Right renal pelvis (tissue), 4 donors: ENCODE measurements at regions not wholly inside any gene's neighbourhood (a gene's known extent, or its start where the extent isn't known, plus 50 kb on each side); places are given as distances from the start of the nearest gene placed in this dataset.
"Not testable (repeated sequence)": the region's sequence is repeated elsewhere in the genome, so short reads cannot be mapped to it uniquely, and the experiment has no call there.

Experiments used
- DNase-seq, 4 donors: peaks; one replicate each; pipeline ENCODE4 v3.0.0-alpha.2; 2013; ENCODE audit warnings: low read depth in 4 of 4, low spot score in 3 of 4, missing footprints in 1 of 4

GRCh38 chr5:102663749-102664530 lies 91.2 kb upstream of the PAM start:
- DNase-seq = no peak

- no peak for DNase-seq
Observed at GRCh38 chr5:102664616-102665335, 90.3 kb upstream of the PAM start.

- peak in 3 of 4 donors; percentile 12 to 51 (median 20) for DNase-seq
Observed at GRCh38 chr5:102666164-102666946, 88.8 kb upstream of the PAM start.

GRCh38 chr5:102668220-102668932 lies 86.7 kb upstream of the PAM start:
- DNase-seq = no peak

GRCh38 chr5:102670224-102670836 lies 84.8 kb upstream of the PAM start:
- DNase-seq = no peak

- not testable (repeated sequence) for DNase-seq
Observed at GRCh38 chr5:102671033-102671734, 83.9 kb upstream of the PAM start.

- DNase-seq = no peak
Observed at GRCh38 chr5:102678267-102679058, 76.6 kb upstream of the PAM start.

- peak; percentile 49 to 65 (median 56) for DNase-seq
Observed at GRCh38 chr5:102681403-102681983, 73.6 kb upstream of the PAM start.

- DNase-seq = no peak
Observed at GRCh38 chr5:102682101-102682647, 72.9 kb upstream of the PAM start.

- DNase-seq = not testable (repeated sequence)
Observed at GRCh38 chr5:102688076-102688475, 67.0 kb upstream of the PAM start.

- not testable (repeated sequence) for DNase-seq
Observed at GRCh38 chr5:102688581-102689342, 66.3 kb upstream of the PAM start.

GRCh38 chr5:102690910-102691309 lies 64.2 kb upstream of the PAM start:
- DNase-seq = no peak

- DNase-seq = no peak
Observed at GRCh38 chr5:102691434-102691833, 63.7 kb upstream of the PAM start.

GRCh38 chr5:102700120-102700831 lies 54.8 kb upstream of the PAM start:
- DNase-seq = no peak

- no peak for DNase-seq
Observed at GRCh38 chr5:102700916-102701315, 54.2 kb upstream of the PAM start.

GRCh38 chr5:102701748-102702147 lies 53.4 kb upstream of the PAM start:
- DNase-seq = no peak
